HG02870 (cell line): ENCODE measurements at regions not wholly inside any gene's neighbourhood (a gene's known extent, or its start where the extent isn't known, plus 50 kb on each side); places are given as distances from the start of the nearest gene placed in this dataset.

Experiments
- ATAC-seq: cut with Tn5 transposase; IDR thresholded peaks from one replicate; pipeline ENCODE4 v1.9.1; 2021; ENCODE audit warnings: mild to moderate bottlenecking, moderate library complexity; ENCODE audit not compliant: unreplicated experiment

- no peak for ATAC-seq
Observed at GRCh38 chr14:101471723-101472517, 89.4 kb upstream of the DIO3 start.

DNA sequence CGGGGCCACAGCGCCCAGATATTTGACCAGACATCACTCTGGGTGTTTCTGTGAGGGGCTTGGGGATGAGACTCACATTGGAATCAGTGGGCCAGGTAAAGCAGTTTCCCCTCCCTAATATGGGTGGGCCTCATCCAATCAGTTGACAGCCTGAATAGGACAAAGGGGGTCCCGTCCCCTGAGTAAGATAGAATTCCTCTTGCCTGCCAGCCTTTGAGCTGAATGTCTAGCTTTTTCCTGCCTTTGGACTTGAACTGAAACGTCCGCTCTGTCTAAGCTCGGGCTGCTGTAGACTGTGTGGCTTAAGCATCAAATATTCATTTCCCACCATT lies 88.8 kb upstream of the DIO3 start:
- ATAC-seq, result no peak

DNA sequence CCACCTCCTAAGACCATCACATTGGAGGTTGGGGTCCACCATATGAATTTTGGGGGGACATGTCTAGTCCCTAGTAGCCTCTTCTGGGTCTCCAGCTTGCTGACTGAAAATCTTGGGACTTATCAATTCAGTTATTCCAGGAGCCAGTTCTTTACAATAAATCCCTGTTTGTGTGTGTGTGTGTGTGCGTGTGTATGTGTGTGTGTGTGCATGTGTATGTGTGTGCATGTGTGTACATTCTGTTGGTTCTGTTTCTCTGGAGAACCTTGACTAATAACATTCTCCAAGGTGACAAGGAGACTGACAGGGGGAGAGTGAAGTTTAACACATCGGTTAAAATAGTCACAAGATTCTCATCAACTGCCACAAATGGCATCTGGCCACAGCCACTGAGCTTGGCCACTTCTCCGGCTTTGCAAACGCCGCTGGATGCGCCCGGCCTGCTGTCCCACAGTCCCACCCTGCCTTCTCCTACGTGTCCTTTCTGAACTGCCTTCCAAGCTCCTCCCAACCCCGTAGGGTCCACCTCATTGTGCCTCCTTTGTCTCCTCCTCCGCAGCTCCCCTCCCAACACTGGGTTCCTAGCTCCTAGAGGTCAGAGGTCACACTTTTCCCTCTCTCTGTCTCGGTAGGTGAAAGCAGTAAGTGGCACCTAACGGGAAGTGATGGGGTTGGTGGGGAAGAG lies 88.1 kb upstream of the DIO3 start:
- no peak for ATAC-seq

DNA sequence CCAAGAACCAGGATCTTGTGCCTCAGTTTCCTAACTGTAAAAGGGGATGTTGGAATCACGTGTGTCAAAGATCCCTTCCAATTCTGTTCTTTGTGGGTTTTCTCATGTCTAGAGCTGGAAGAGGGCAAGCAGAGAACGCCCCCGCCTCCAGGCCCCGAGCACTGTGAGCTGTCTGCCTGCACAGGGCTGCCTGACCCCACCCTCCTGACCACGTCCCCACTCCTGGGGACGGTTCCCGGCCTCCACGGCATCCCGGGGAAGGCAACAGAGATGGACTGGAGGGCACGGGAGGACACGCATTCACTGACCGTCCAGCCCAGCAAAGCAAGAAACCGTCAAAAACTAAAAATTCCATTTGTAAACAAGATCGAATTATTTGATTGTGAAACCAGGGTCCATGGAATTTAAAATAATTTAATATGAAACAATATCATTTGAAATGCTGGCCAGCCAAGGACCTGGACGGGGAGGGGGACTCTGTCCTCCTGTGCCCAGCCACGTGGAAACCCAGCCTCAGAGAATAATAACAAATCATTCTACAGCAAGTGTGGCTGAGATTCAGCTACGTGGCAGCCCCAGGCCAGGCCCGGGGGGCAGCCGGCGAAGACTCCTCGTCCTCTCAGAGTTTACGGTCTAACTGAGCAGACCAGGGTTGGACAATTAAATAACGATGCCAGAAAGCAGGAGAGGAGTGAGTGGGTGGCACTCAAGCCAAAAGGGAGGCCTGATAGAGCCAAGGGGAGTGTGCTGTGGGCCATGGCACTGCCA lies 87.3 kb upstream of the DIO3 start:
- ATAC-seq, result no peak

DNA sequence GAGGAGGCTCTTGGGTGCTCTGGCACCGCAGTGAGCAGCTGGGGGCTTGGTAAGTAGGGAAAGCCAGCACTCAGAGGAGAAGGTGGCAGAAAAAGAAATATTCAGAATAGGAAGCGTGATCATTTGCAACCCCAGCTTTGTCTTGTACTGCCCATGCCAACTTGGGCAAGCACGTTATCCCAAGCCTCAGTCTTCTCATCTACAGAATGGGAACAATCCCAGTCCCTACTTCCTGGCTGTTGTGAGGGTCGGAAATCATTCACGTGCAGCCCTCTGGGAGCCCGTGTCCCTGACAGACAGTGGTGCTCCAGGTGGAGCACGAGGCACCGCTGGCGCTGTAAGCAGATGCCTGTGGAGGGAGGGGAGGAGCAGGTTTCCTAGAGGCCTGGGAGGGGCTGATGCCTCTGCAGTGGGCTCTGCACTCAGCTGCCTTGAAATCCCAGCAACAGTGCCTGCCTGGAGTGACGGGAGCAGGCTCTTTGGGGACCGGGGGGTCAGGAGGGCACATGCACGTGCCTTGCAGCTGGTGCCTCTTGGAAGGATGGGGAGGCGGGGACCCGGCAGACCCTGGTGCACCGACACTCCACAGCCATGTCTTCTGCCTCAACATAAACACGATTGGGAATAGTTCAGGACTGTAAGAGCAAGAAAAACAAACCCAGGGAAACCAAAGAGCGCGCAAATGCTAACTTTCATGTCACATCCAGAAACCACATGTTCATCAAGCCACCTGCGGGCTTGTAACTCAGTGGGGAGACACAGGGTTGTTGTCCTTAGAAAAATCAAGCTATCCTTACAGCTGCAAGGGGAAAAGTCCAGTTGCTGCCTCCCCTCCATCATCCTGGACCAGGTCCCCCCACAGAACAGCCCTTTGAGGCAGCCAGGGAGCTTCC lies 86.5 kb upstream of the DIO3 start:
- no peak for ATAC-seq

DNA sequence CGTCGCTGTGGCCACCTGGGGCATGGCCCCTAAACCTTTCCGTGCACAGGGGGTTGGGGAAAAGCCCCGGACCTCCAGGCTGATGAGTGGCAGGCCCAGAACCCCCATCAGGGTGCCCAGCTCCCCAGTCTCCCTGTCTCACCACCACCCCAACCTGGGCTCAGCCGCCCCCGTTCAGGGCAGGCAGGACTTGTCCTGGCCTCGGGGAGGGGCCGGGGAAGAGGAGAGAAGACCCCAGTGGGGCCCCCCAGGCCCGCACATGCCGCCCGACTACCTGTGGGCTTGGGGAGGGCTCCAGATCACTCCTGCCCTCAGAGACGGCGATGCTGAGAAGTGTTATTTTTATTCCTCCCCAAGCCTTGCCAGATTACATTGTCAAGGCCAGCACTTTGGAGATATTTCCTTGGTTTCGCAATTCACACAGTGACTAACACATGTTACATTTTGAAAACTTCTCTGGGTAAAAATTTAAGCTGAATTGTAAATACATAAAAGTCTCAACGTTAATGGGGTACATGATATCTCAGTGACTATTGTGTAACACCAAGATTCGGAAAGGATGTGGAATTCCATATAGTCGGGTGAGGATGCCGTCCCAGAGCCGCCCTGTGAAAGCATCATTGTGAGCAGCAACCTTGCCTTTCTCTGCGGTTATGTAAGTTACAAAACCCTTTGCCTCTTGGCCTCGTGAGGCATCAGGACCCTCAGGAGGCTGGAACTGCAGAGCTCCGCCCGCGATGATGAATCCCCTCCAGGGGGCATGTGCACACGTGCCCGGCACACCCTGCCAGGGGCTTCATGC lies 85.6 kb upstream of the DIO3 start:
- no peak for ATAC-seq

GRCh38 chr14:101476258-101476915 lies 84.9 kb upstream of the DIO3 start:
- ATAC-seq, result no peak

GRCh38 chr14:101476916-101477553 lies 84.3 kb upstream of the DIO3 start:
- no peak for ATAC-seq

DNA sequence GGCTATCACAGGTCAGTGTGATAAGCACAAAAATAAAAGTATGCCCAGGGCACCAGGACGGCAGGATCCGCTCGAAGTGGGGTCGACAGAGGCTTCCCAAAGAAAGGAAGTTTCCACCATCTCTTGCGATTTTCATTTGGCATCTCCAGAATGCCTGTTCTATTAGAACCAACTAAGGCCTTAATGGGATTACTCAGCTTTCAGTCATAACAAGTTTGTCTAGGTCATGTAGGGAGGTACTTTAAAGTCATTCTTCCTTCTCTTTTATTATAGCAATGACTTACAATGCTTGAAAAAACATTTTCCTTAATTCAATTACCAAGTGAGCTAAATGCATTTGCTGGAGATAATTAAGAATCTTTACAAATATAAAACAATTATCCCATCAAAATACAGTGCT lies 83.6 kb upstream of the DIO3 start:
- no peak for ATAC-seq

DNA sequence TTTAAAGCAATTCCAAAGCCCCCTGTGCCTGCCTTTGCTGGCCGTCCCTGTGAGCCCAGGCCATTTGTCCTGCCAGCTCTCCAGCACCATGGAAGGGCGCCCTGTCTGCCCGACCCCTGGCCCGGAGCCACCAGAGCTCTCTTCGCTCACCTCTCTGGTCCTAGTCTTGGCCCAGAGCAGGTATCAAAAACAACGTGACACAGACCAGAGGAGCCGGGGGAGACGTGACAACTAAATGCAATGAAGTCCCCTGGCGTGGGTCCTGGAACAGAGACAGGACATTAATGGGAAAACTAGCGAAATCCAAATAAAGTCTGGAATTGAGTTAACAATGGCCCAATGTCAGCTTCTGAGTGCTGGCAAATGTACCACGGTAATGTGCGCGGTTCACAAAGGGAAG lies 83.2 kb upstream of the DIO3 start:
- ATAC-seq, result no peak

GRCh38 chr14:101478796-101479410 lies 82.4 kb upstream of the DIO3 start:
- no peak for ATAC-seq

DNA sequence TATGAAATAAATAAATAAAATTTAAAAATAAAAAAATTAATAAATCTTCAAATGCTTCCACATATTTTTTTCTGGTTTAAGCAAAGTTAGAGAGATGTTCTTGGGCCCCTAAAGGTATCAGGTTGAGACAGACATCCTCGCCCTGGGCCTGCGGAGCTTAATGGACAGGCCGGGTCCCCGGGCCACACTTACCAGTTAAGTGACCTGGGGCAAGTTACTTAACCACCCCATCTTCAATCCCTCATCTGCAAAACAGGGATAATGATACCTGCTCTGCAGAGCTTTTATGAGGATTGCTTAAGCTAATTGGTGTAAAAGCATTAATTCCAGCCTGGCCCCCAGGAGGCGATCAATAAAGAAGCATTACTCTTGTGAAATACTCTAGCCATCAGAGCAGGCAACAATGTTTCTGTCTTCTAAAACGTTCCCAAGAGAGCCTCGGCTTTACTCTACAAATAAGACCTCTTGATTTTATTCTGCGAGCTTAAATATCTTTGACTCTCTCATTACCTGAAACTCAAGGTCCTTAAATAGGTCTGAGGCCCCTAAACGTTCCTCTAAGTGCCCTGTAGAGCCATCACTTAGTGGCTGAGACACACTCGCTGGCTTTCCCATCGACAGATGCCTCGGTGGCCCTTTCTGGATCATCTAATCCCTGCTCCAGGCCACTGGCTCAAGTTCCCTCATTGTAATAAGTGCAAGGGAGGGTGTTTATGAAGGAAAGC lies 81.1 kb upstream of the DIO3 start:
- ATAC-seq, result no peak

- no peak for ATAC-seq
Observed at GRCh38 chr14:101480747-101481530, 80.4 kb upstream of the DIO3 start.

DNA sequence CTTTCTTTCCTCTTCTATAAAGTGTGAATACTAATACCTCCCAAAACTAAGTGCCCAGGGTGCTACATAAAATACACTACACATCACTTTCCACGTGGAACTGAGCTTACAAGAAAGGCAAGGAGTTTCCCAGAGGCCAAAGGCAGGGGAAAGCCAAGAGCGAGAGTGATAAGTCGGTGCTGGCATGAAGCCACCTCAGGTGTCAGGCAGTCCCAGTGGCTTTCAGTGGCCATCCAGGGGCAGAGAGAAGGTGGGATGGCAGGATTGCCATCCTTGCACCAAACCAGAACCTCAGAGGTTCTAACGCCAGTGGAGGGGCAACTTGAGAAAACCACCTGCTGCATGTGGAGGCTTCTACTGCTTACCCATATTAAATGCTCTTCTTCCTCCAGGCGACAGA lies 79.7 kb upstream of the DIO3 start:
- no peak for ATAC-seq

GRCh38 chr14:101482066-101482465 lies 79.2 kb upstream of the DIO3 start:
- ATAC-seq, result no peak

- ATAC-seq, result no peak
Observed at GRCh38 chr14:101483829-101484228, 77.5 kb upstream of the DIO3 start.

- ATAC-seq, result no peak
Observed at GRCh38 chr14:101489092-101489760, 72.1 kb upstream of the DIO3 start.
